ENCODE measurements at regions not wholly inside any gene's neighbourhood (a gene's known extent, or its start where the extent isn't known, plus 50 kb on each side); places are given as distances from the start of the nearest gene placed in this dataset.

DNA sequence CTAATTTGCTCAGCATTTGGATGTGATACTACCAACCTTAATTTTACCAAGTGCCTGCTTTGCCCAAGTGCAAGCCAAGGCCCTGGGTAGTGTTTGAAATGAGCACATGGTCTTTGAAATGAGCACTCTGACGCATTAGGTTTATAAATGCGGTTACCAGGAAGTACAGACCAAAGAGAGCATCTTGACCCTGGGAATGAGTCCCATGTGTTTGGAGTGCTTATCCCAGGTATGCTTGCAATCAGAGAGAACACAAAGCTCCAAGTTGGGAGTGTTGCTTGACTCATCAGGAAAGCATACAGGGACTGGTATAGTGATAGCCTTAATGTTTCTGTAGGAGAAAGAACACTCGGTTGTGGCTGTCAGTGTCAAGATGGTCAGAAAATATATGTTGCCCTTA is 203.6 kb upstream of the MAMLD1 start:
- intact Hi-C loops (cut with micrococcal nuclease; ENCODE audit: unreplicated experiment), result no loop called here
- Histone ChIP-seq H3K4me1 (ENCODE audit: insufficient read depth, low read length, poor library complexity, severe bottlenecking) (no peaks in the 10 kb centered on the region), H3K36me3 (ENCODE audit: insufficient read depth, low read length, poor library complexity, severe bottlenecking) (no peaks in the 10 kb centered on the region), H3K4me3 (ENCODE audit: low read depth, low read length, poor library complexity, severe bottlenecking) (no peak overlapping the region), H3K9me3 (ENCODE audit: low read depth, low read length, poor library complexity, severe bottlenecking) (no peaks in the 10 kb centered on the region), H3K27me3 (replicated peaks; ENCODE audit: insufficient read depth, low read depth, low read length, poor library complexity) (no peaks in the 10 kb centered on the region), H3K27ac (ENCODE audit: low read depth, low read length, poor library complexity, severe bottlenecking) (no peak overlapping the region)
- CTCF ChIA-PET, result no interaction called here
- TF ChIP-seq EZH2 (IDR thresholded peaks at IDR 0.05; ENCODE audit: borderline replicate concordance, low read depth, low read length, poor library complexity, severe bottlenecking) (no peak), CTCF (conservative IDR thresholded peaks at IDR 0.05; ENCODE audit: low read depth, low read length) (no peak)
- DNase-seq (ENCODE audit: low spot score), result no peak
- POLR2A ChIA-PET (ENCODE audit: low non-redundant PET), result no interaction called here
- no TSS peak for BruUV-seq (replicated peaks)

GRCh38 chrX:150160656-150161055 is 202.5 kb upstream of the MAMLD1 start:
- ChIA-PET POLR2A (ENCODE audit: low non-redundant PET) (no interaction called here), CTCF (no interaction called here)
- TF ChIP-seq CTCF (conservative IDR thresholded peaks at IDR 0.05; ENCODE audit: low read depth, low read length) (no peak), EZH2 (IDR thresholded peaks at IDR 0.05; ENCODE audit: borderline replicate concordance, low read depth, low read length, poor library complexity, severe bottlenecking) (no peak)
- no peak for DNase-seq (ENCODE audit: low spot score)
- Histone ChIP-seq H3K4me3 (ENCODE audit: low read depth, low read length, poor library complexity, severe bottlenecking) (no peak overlapping the region), H3K9me3 (ENCODE audit: low read depth, low read length, poor library complexity, severe bottlenecking) (no peaks in the 10 kb centered on the region), H3K36me3 (ENCODE audit: insufficient read depth, low read length, poor library complexity, severe bottlenecking) (no peaks in the 10 kb centered on the region), H3K27me3 (replicated peaks; ENCODE audit: insufficient read depth, low read depth, low read length, poor library complexity) (no peaks in the 10 kb centered on the region), H3K4me1 (ENCODE audit: insufficient read depth, low read length, poor library complexity, severe bottlenecking) (no peaks in the 10 kb centered on the region), H3K27ac (ENCODE audit: low read depth, low read length, poor library complexity, severe bottlenecking) (no peak overlapping the region)
- intact Hi-C loops (cut with micrococcal nuclease; ENCODE audit: unreplicated experiment), result no loop called here
- BruUV-seq (replicated peaks), result no TSS peak

- H3K27me3 ChIP-seq (replicated peaks; ENCODE audit: insufficient read depth, low read depth, low read length, poor library complexity), result no peaks in the 10 kb centered on the region
- TF ChIP-seq EZH2 (IDR thresholded peaks at IDR 0.05; ENCODE audit: borderline replicate concordance, low read depth, low read length, poor library complexity, severe bottlenecking) (no peak), CTCF (conservative IDR thresholded peaks at IDR 0.05; ENCODE audit: low read depth, low read length) (no peak)
- intact Hi-C loops (cut with micrococcal nuclease; ENCODE audit: unreplicated experiment), result no loop called here
- CTCF ChIA-PET, result no interaction called here
- no peak overlapping the region for H3K4me3 ChIP-seq (ENCODE audit: low read depth, low read length, poor library complexity, severe bottlenecking)
- H3K9me3 ChIP-seq (ENCODE audit: low read depth, low read length, poor library complexity, severe bottlenecking), result no peaks in the 10 kb centered on the region
- no TSS peak for BruUV-seq (replicated peaks)
- DNase-seq (ENCODE audit: low spot score), result no peak
- H3K27ac ChIP-seq (ENCODE audit: low read depth, low read length, poor library complexity, severe bottlenecking), result no peak overlapping the region
- H3K36me3 ChIP-seq (ENCODE audit: insufficient read depth, low read length, poor library complexity, severe bottlenecking), result no peaks in the 10 kb centered on the region
- no peaks in the 10 kb centered on the region for H3K4me1 ChIP-seq (ENCODE audit: insufficient read depth, low read length, poor library complexity, severe bottlenecking)
- POLR2A ChIA-PET (ENCODE audit: low non-redundant PET), result no interaction called here
Observed at GRCh38 chrX:150161193-150161592, 201.9 kb upstream of the MAMLD1 start.
